NB4 (cell line): ENCODE measurements at regions not wholly inside any gene's neighbourhood (a gene's known extent, or its start where the extent isn't known, plus 50 kb on each side); places are given as distances from the start of the nearest gene placed in this dataset.

ENCODE experiments used
- CTCF ChIP-seq: IDR thresholded peaks from one replicate; pipeline ENCODE4 v1.5.1; 2012; ENCODE audit warnings: low read depth, low read length
- MAX ChIP-seq: IDR thresholded peaks from 2 replicates; pipeline ENCODE4 v1.6.1; 2011; ENCODE audit warnings: low read depth, low read length
- MYC ChIP-seq: IDR thresholded peaks from 2 replicates; pipeline ENCODE4 v1.6.1; 2011; ENCODE audit warnings: low read depth, low read length
- POLR2A ChIP-seq: IDR thresholded peaks from 2 replicates; pipeline ENCODE4 v1.6.1; 2011; ENCODE audit warnings: mild to moderate bottlenecking; ENCODE audit not compliant: insufficient read length; ENCODE audit errors: extremely low read depth

- TF ChIP-seq POLR2A, result no peak
- TF ChIP-seq CTCF, result no peak
- no peak for TF ChIP-seq MYC
- no peak for TF ChIP-seq MAX
Measured at GRCh38 chr10:29950391-29950790, 109.0 kb downstream of the JCAD start.
